AG09309 (cell line): ENCODE measurements at regions not wholly inside any gene's neighbourhood (a gene's known extent, or its start where the extent isn't known, plus 50 kb on each side); places are given as distances from the start of the nearest gene placed in this dataset.

Source experiments
- DNase-seq: peaks from one replicate; pipeline ENCODE4 v3.0.0-alpha.2; 2010; ENCODE audit warnings: low read depth
- H3K4me3 ChIP-seq: 2 replicates; pipeline ENCODE4 v1.5.1; 2011; ENCODE audit warnings: mild to moderate bottlenecking, low read depth, low read length, moderate library complexity; ENCODE audit not compliant: control insufficient read depth
- CTCF ChIP-seq: IDR thresholded peaks from 2 replicates; pipeline ENCODE4 v1.5.1; 2011; ENCODE audit warnings: mild to moderate bottlenecking, low read depth, low read length, inconsistent platforms; ENCODE audit not compliant: insufficient read depth, control insufficient read depth; ENCODE audit errors: missing control alignments

GRCh38 chr13:89541091-89542030 lies 1806.1 kb upstream of the MIR17HG start:
- DNase-seq, result no peak
- TF ChIP-seq CTCF, result no peak
- H3K4me3 ChIP-seq, result no peak overlapping the region

- no peak for TF ChIP-seq CTCF
- no peak overlapping the region for H3K4me3 ChIP-seq
- DNase-seq, result no peak
These were observed 1796.5 kb upstream of the MIR17HG start for GRCh38 chr13:89550938-89551337.

- no peak for DNase-seq
- no peak for TF ChIP-seq CTCF
- no peak overlapping the region for H3K4me3 ChIP-seq
These were observed 1792.7 kb upstream of the MIR17HG start for GRCh38 chr13:89554801-89555200.

GRCh38 chr13:89565476-89566100 lies 1781.9 kb upstream of the MIR17HG start:
- TF ChIP-seq CTCF, result no peak
- no peak overlapping the region for H3K4me3 ChIP-seq
- no peak for DNase-seq

- no peak for DNase-seq
- no peak overlapping the region for H3K4me3 ChIP-seq
- TF ChIP-seq CTCF, result no peak
These were observed 1780.5 kb upstream of the MIR17HG start for GRCh38 chr13:89567025-89567424.

GRCh38 chr13:89568276-89568675 lies 1779.2 kb upstream of the MIR17HG start:
- TF ChIP-seq CTCF, result no peak

More at GRCh38 chr13:89568276-89568675, 1779.2 kb upstream of the MIR17HG start:
- DNase-seq, result no peak
- H3K4me3 ChIP-seq, result no peak overlapping the region
